Stimulated activated naive CD8-positive, alpha-beta T cell treated with anti-CD3 and anti-CD28 coated beads, Interleukin-15, Interleukin-2, amounts not matched to agents 100 ng/mL and 50 ng/mL, for 24 hours (primary cell): ENCODE measurements at regions not wholly inside any gene's neighbourhood (a gene's known extent, or its start where the extent isn't known, plus 50 kb on each side); places are given as distances from the start of the nearest gene placed in this dataset.

Experiments
- H3K27ac Mint-ChIP-seq: one replicate; pipeline ENCODE4 v1.8.0; 2021; ENCODE audit warnings: mild to moderate bottlenecking, mixed read lengths
- H3K27me3 Mint-ChIP-seq: one replicate; pipeline ENCODE4 v1.8.0; 2021; ENCODE audit warnings: mixed read lengths
- H3K36me3 Mint-ChIP-seq: one replicate; pipeline ENCODE4 v1.8.0; 2021; ENCODE audit warnings: low read depth, mixed read lengths
- H3K4me1 Mint-ChIP-seq: one replicate; pipeline ENCODE4 v1.8.0; 2021; ENCODE audit warnings: low read depth, mixed read lengths
- H3K4me3 Mint-ChIP-seq: one replicate; pipeline ENCODE4 v1.8.0; 2021; ENCODE audit warnings: mild to moderate bottlenecking, mixed read lengths
- H3K9me3 Mint-ChIP-seq: one replicate; pipeline ENCODE4 v1.8.0; 2021; ENCODE audit warnings: mixed read lengths

GRCh38 chr7:12456506-12456905 lies 52.8 kb upstream of the VWDE start:
- Mint-ChIP-seq H3K27me3 (peaks cover 13% of the 10 kb centered on the region), H3K4me3 (no peak overlapping the region), H3K9me3 (no peaks in the 10 kb centered on the region), H3K36me3 (no peaks in the 10 kb centered on the region), H3K4me1 (no peaks in the 10 kb centered on the region), H3K27ac (no peak overlapping the region)

- Mint-ChIP-seq H3K4me3 (no peak overlapping the region), H3K9me3 (no peaks in the 10 kb centered on the region), H3K27ac (no peak overlapping the region), H3K27me3 (peaks cover 13% of the 10 kb centered on the region), H3K4me1 (no peaks in the 10 kb centered on the region), H3K36me3 (no peaks in the 10 kb centered on the region)
These were observed 55.0 kb upstream of the VWDE start for GRCh38 chr7:12458520-12459131.

GRCh38 chr7:12467837-12468236 lies 64.2 kb upstream of the VWDE start:
- H3K36me3 Mint-ChIP-seq: no peaks in the 10 kb centered on the region
- H3K4me3 Mint-ChIP-seq: no peak overlapping the region
- H3K27me3 Mint-ChIP-seq: no peaks in the 10 kb centered on the region
- H3K4me1 Mint-ChIP-seq: no peaks in the 10 kb centered on the region
- no peak overlapping the region for H3K27ac Mint-ChIP-seq
- H3K9me3 Mint-ChIP-seq: no peaks in the 10 kb centered on the region

- no peaks in the 10 kb centered on the region for H3K36me3 Mint-ChIP-seq
- H3K4me3 Mint-ChIP-seq: no peak overlapping the region
- no peak overlapping the region for H3K27ac Mint-ChIP-seq
- no peaks in the 10 kb centered on the region for H3K27me3 Mint-ChIP-seq
- H3K4me1 Mint-ChIP-seq: no peaks in the 10 kb centered on the region
- no peaks in the 10 kb centered on the region for H3K9me3 Mint-ChIP-seq
These were observed 65.9 kb upstream of the VWDE start for GRCh38 chr7:12469568-12469967.

GRCh38 chr7:12470930-12471329 lies 67.3 kb upstream of the VWDE start:
- no peaks in the 10 kb centered on the region for H3K9me3 Mint-ChIP-seq
- no peak overlapping the region for H3K27ac Mint-ChIP-seq
- H3K4me1 Mint-ChIP-seq: no peaks in the 10 kb centered on the region
- H3K4me3 Mint-ChIP-seq: no peak overlapping the region
- H3K36me3 Mint-ChIP-seq: no peaks in the 10 kb centered on the region
- no peaks in the 10 kb centered on the region for H3K27me3 Mint-ChIP-seq

GRCh38 chr7:12474035-12474434 lies 70.4 kb upstream of the VWDE start:
- H3K4me1 Mint-ChIP-seq: no peaks in the 10 kb centered on the region
- H3K36me3 Mint-ChIP-seq: no peaks in the 10 kb centered on the region
- no peak overlapping the region for H3K27ac Mint-ChIP-seq
- H3K27me3 Mint-ChIP-seq: no peaks in the 10 kb centered on the region
- H3K4me3 Mint-ChIP-seq: no peak overlapping the region
- H3K9me3 Mint-ChIP-seq: no peaks in the 10 kb centered on the region

GRCh38 chr7:12475362-12476063 lies 71.8 kb upstream of the VWDE start:
- H3K4me1 Mint-ChIP-seq: no peaks in the 10 kb centered on the region
- no peak overlapping the region for H3K27ac Mint-ChIP-seq
- H3K9me3 Mint-ChIP-seq: no peaks in the 10 kb centered on the region
- H3K27me3 Mint-ChIP-seq: no peaks in the 10 kb centered on the region
- no peaks in the 10 kb centered on the region for H3K36me3 Mint-ChIP-seq
- H3K4me3 Mint-ChIP-seq: no peak overlapping the region

GRCh38 chr7:12477620-12478019 lies 74.0 kb upstream of the VWDE start:
- Mint-ChIP-seq H3K27me3 (no peaks in the 10 kb centered on the region), H3K36me3 (no peaks in the 10 kb centered on the region), H3K4me3 (no peak overlapping the region), H3K9me3 (no peaks in the 10 kb centered on the region), H3K27ac (no peak overlapping the region), H3K4me1 (peaks cover 12% of the 10 kb centered on the region)

GRCh38 chr7:12481722-12482121 lies 78.1 kb upstream of the VWDE start:
- H3K36me3 Mint-ChIP-seq: no peaks in the 10 kb centered on the region
- no peaks in the 10 kb centered on the region for H3K9me3 Mint-ChIP-seq
- H3K4me1 Mint-ChIP-seq: peaks cover 12% of the 10 kb centered on the region
- no peaks in the 10 kb centered on the region for H3K27me3 Mint-ChIP-seq
- peak overlapping the region; percentile 50 for H3K27ac Mint-ChIP-seq
- H3K4me3 Mint-ChIP-seq: peak overlapping the region; percentile 37

- H3K4me3 Mint-ChIP-seq: no peak overlapping the region
- H3K4me1 Mint-ChIP-seq: peaks cover 12% of the 10 kb centered on the region
- peaks cover 7% of the 10 kb centered on the region for H3K27me3 Mint-ChIP-seq
- no peaks in the 10 kb centered on the region for H3K9me3 Mint-ChIP-seq
- no peaks in the 10 kb centered on the region for H3K36me3 Mint-ChIP-seq
- H3K27ac Mint-ChIP-seq: no peak overlapping the region
These were observed 82.2 kb upstream of the VWDE start for GRCh38 chr7:12485845-12486244.

- no peak overlapping the region for H3K27ac Mint-ChIP-seq
- no peaks in the 10 kb centered on the region for H3K4me1 Mint-ChIP-seq
- H3K4me3 Mint-ChIP-seq: no peak overlapping the region
- H3K36me3 Mint-ChIP-seq: no peaks in the 10 kb centered on the region
- peaks cover 7% of the 10 kb centered on the region for H3K27me3 Mint-ChIP-seq
- H3K9me3 Mint-ChIP-seq: no peaks in the 10 kb centered on the region
These were observed 82.2 kb upstream of the SCIN start for GRCh38 chr7:12488341-12488740.

GRCh38 chr7:12490107-12490688 lies 80.3 kb upstream of the SCIN start:
- Mint-ChIP-seq H3K4me1 (no peaks in the 10 kb centered on the region), H3K27me3 (peaks cover 7% of the 10 kb centered on the region), H3K36me3 (no peaks in the 10 kb centered on the region), H3K9me3 (no peaks in the 10 kb centered on the region), H3K4me3 (no peak overlapping the region), H3K27ac (no peak overlapping the region)

- Mint-ChIP-seq H3K4me1 (no peaks in the 10 kb centered on the region), H3K36me3 (no peaks in the 10 kb centered on the region), H3K27me3 (peaks cover 7% of the 10 kb centered on the region), H3K4me3 (no peak overlapping the region), H3K9me3 (no peaks in the 10 kb centered on the region), H3K27ac (no peak overlapping the region)
These were observed 79.6 kb upstream of the SCIN start for GRCh38 chr7:12490940-12491339.

GRCh38 chr7:12491526-12491925 lies 79.0 kb upstream of the SCIN start:
- no peak overlapping the region for H3K27ac Mint-ChIP-seq
- no peaks in the 10 kb centered on the region for H3K36me3 Mint-ChIP-seq
- peaks cover 7% of the 10 kb centered on the region for H3K27me3 Mint-ChIP-seq
- no peaks in the 10 kb centered on the region for H3K9me3 Mint-ChIP-seq
- H3K4me3 Mint-ChIP-seq: no peak overlapping the region
- H3K4me1 Mint-ChIP-seq: no peaks in the 10 kb centered on the region

- H3K27ac Mint-ChIP-seq: no peak overlapping the region
- no peaks in the 10 kb centered on the region for H3K9me3 Mint-ChIP-seq
- no peaks in the 10 kb centered on the region for H3K36me3 Mint-ChIP-seq
- no peaks in the 10 kb centered on the region for H3K4me1 Mint-ChIP-seq
- H3K4me3 Mint-ChIP-seq: no peak overlapping the region
- H3K27me3 Mint-ChIP-seq: peaks cover 7% of the 10 kb centered on the region
These were observed 77.1 kb upstream of the SCIN start for GRCh38 chr7:12493407-12493806.
